ENCODE measurements at regions not wholly inside any gene's neighbourhood (a gene's known extent, or its start where the extent isn't known, plus 50 kb on each side); places are given as distances from the start of the nearest gene placed in this dataset.

DNA sequence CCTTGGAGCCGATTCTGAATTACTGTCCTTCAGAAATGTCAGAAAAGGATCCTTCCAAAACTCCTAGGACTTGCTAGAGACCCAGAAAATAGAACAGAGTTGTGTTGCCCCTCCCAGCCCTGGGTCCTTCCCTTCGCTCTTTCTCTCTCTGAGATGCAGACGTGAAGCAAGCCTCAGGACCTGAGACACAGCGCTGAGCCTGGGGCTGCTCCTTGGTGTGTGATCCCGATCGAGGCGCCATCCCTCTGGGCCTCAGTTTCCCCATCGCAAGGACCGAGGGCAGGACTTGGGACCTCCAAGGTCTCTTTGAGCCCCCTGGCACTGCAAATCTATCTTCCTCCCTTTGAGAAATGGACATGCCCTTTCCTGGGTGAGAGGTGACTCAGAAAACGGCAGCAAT lies 533.5 kb downstream of the TBC1D22A start:
- H4K91ac ChIP-seq (ENCODE audit: insufficient read depth, low read depth, low read length), result no peak overlapping the region
- H2BK20ac ChIP-seq (ENCODE audit: low read depth, low read length), result no peak overlapping the region
- no peak overlapping the region for H3K4me3 ChIP-seq (ENCODE audit: insufficient read depth, low read depth, low read length)
- H3K79me1 ChIP-seq (ENCODE audit: low read depth in 1 of 2, low read length in 2 of 2), result no peaks in the 10 kb centered on the region
- no peaks in the 10 kb centered on the region for H3K27me3 ChIP-seq (ENCODE audit: control insufficient read depth, insufficient read depth, low read length)
- DNase-seq (no peak), ATAC-seq (ENCODE audit: low read depth) (no peak)
- no peaks in the 10 kb centered on the region for H3K4me1 ChIP-seq (ENCODE audit: control insufficient read depth, insufficient read depth, low read length)
- no peak overlapping the region for H3K56ac ChIP-seq (ENCODE audit: extremely low read depth, insufficient read depth, low read length)
- no peak overlapping the region for H3K23ac ChIP-seq (ENCODE audit: low read depth, low read length)
- H4K5ac ChIP-seq (ENCODE audit: low read depth, low read length), result no peak overlapping the region
- in situ Hi-C loops (cut with MboI; ENCODE audit: low sequenced_read_pairs), result no loop called here
- H2AK5ac ChIP-seq (ENCODE audit: low read depth, low read length), result no peak overlapping the region
- H3K27ac ChIP-seq (ENCODE audit: insufficient read depth, low read length), result no peak overlapping the region
- H3K4me2 ChIP-seq (ENCODE audit: low read depth, low read length), result no peak overlapping the region
- no peak overlapping the region for H2BK5ac ChIP-seq (ENCODE audit: low read depth, low read length, poor library complexity, severe bottlenecking)
- H2AK9ac ChIP-seq (replicated peaks; ENCODE audit: low read depth, low read length, poor library complexity), result no peak overlapping the region
- H3K9me1 ChIP-seq (ENCODE audit: insufficient read depth, low read length), result no peaks in the 10 kb centered on the region
- no peak overlapping the region for H3K14ac ChIP-seq (replicated peaks; ENCODE audit: low read depth, low read length)
- no TSS peak for BruUV-seq (replicated peaks)
- H4K20me1 ChIP-seq (ENCODE audit: insufficient read depth, low read length), result no peaks in the 10 kb centered on the region
- no peak overlapping the region for H2AFZ ChIP-seq (replicated peaks; ENCODE audit: low read length, poor library complexity)
- H3K36me3 ChIP-seq (ENCODE audit: control insufficient read depth, insufficient read depth, low read length), result no peaks in the 10 kb centered on the region
- CTCF ChIA-PET, result no interaction called here
- no peak overlapping the region for H3K4ac ChIP-seq (ENCODE audit: low read depth, low read length)
- 100% methylated on average over 1 of the region's 10 CpGs; no CpG with 5 or more reads in 1 of the 2 experiments for WGBS, 2 experiments (ENCODE audit: extremely low coverage in 2 of 2, insufficient read length in 1 of 2)
- H4K8ac ChIP-seq (ENCODE audit: low read depth in 2 of 2, low read length in 2 of 2), result no peak overlapping the region
- H2BK120ac ChIP-seq (ENCODE audit: low read depth, low read length), result no peak overlapping the region
- POLR2A ChIA-PET (ENCODE audit: unreplicated experiment), result no interaction called here
- dilution Hi-C loops (cut with HindIII; ENCODE audit: low sequenced_read_pairs, unreplicated experiment), result no loop called here
- H3K9ac ChIP-seq (ENCODE audit: low read depth, low read length), result no peak overlapping the region
- H3K18ac ChIP-seq (ENCODE audit: low read depth, low read length), result no peak overlapping the region
- no peak overlapping the region for H2BK15ac ChIP-seq (ENCODE audit: low read depth, low read length)
- TF ChIP-seq, protein P1, sequence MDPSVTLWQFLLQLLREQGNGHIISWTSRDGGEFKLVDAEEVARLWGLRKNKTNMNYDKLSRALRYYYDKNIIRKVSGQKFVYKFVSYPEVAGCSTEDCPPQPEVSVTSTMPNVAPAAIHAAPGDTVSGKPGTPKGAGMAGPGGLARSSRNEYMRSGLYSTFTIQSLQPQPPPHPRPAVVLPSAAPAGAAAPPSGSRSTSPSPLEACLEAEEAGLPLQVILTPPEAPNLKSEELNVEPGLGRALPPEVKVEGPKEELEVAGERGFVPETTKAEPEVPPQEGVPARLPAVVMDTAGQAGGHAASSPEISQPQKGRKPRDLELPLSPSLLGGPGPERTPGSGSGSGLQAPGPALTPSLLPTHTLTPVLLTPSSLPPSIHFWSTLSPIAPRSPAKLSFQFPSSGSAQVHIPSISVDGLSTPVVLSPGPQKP (IDR thresholded peaks at IDR 0.05; ENCODE audit: borderline replicate concordance, low read depth, low read length), result no peak
- TF ChIP-seq NFE2L2 (IDR thresholded peaks at IDR 0.05; ENCODE audit: low read depth, low read length) (no peak), SMC3 (IDR thresholded peaks at IDR 0.05; ENCODE audit: low read depth, low read length) (no peak)
- TF ChIP-seq, protein P2, sequence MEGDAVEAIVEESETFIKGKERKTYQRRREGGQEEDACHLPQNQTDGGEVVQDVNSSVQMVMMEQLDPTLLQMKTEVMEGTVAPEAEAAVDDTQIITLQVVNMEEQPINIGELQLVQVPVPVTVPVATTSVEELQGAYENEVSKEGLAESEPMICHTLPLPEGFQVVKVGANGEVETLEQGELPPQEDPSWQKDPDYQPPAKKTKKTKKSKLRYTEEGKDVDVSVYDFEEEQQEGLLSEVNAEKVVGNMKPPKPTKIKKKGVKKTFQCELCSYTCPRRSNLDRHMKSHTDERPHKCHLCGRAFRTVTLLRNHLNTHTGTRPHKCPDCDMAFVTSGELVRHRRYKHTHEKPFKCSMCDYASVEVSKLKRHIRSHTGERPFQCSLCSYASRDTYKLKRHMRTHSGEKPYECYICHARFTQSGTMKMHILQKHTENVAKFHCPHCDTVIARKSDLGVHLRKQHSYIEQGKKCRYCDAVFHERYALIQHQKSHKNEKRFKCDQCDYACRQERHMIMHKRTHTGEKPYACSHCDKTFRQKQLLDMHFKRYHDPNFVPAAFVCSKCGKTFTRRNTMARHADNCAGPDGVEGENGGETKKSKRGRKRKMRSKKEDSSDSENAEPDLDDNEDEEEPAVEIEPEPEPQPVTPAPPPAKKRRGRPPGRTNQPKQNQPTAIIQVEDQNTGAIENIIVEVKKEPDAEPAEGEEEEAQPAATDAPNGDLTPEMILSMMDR (conservative IDR thresholded peaks at IDR 0.05; ENCODE audit: low read depth, low read length), result no peak
- intact Hi-C loops (cut with micrococcal nuclease), result no loop called here
- H3K9me3 ChIP-seq (ENCODE audit: control insufficient read depth, insufficient read depth, low read length), result peaks cover 7% of the 10 kb centered on the region; the same call in 1 of the 2 replicates

All from IMR-90 (cell line).